ENCODE measurements at regions not wholly inside any gene's neighbourhood (a gene's known extent, or its start where the extent isn't known, plus 50 kb on each side); places are given as distances from the start of the nearest gene placed in this dataset.

DNA sequence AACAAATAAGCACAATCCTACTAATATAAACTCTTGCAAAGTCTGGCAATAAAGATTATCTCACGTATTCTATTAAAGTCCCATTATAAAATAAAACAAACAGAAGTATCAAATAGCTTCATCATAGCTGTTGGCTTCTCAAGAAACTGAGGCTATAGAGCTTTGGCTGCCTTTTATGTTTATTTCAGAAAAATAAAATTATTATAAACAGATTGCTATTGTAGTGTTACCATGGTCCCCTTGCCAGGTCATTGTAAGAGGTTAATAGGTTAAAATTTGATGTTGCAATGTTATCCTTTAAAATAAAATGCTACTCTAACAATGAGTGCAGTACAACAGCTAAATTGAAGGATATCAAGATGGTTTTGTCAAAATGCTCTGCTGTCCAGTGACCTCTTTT, 828.8 kb upstream of the SOX9 start:
- DNase-seq (ENCODE audit: low spot score in 2 of 2): no peak
- 60 to 67% methylated on average over 1 of the region's 1 CpG for WGBS, 2 donors
- TF ChIP-seq, protein P1, sequence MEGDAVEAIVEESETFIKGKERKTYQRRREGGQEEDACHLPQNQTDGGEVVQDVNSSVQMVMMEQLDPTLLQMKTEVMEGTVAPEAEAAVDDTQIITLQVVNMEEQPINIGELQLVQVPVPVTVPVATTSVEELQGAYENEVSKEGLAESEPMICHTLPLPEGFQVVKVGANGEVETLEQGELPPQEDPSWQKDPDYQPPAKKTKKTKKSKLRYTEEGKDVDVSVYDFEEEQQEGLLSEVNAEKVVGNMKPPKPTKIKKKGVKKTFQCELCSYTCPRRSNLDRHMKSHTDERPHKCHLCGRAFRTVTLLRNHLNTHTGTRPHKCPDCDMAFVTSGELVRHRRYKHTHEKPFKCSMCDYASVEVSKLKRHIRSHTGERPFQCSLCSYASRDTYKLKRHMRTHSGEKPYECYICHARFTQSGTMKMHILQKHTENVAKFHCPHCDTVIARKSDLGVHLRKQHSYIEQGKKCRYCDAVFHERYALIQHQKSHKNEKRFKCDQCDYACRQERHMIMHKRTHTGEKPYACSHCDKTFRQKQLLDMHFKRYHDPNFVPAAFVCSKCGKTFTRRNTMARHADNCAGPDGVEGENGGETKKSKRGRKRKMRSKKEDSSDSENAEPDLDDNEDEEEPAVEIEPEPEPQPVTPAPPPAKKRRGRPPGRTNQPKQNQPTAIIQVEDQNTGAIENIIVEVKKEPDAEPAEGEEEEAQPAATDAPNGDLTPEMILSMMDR (IDR thresholded peaks at IDR 0.05): no peak
- TF ChIP-seq POLR2A (IDR thresholded peaks at IDR 0.05): no peak
- intact Hi-C loops (cut with DNase I; ENCODE audit: low total_unique reads): no loop called here
- no peak overlapping the region for H3K4me3 ChIP-seq (ENCODE audit: low read depth, poor library complexity, severe bottlenecking)

DNA sequence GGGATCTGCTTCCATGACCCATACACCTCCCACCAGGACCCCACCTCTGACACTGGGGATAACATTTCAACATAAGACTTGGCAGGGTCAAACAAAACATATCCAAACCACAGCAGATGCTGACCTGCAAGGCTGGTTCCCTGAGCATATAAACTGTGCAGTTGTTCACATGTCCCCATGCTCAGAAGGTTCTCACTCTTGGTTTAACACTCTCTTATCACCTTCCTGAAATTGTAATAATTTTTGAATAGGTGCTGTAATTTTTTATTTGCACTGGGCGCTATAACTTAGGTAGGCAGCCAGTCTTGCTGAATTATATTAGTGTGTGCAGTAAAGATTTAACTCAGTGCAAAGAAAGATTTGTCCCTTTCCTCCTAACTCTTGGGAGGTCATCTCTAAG, 824.8 kb upstream of the SOX9 start:
- 86 to 95% methylated on average over 1 of the region's 1 CpG for WGBS, 2 donors
- no peak for DNase-seq (ENCODE audit: low spot score in 2 of 2)
- TF ChIP-seq POLR2A (IDR thresholded peaks at IDR 0.05): no peak
- TF ChIP-seq, protein P1 (IDR thresholded peaks at IDR 0.05): no peak
- intact Hi-C loops (cut with DNase I; ENCODE audit: low total_unique reads): no loop called here
- no peak overlapping the region for H3K4me3 ChIP-seq (ENCODE audit: low read depth, poor library complexity, severe bottlenecking)

DNA sequence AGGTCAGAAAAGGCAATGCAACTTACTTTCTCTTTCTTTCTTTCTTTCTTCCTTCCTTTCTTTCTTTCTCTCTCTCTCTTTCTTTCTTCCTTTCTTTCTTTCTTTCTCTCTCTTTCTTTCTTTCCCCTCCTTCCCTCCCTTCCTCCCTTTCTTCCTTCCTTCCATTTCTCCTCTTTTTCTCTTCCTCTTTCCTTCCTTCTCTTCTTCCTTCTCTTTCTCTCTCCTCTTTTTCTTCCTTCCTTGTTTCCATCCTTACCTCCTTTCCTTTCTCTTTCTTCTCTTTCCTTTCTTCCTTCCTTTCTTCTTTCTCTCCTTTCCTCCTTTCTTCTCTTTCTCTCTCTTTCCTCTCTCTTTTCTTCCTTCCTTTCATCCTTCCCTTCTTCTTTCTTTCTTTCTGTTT, 819.8 kb upstream of the SOX9 start:
- intact Hi-C loops (cut with DNase I; ENCODE audit: low total_unique reads): no loop called here
- TF ChIP-seq POLR2A (IDR thresholded peaks at IDR 0.05): no peak
- TF ChIP-seq, protein P1 (IDR thresholded peaks at IDR 0.05): no peak
- no peak for DNase-seq (ENCODE audit: low spot score in 2 of 2)
- H3K4me3 ChIP-seq (ENCODE audit: low read depth, poor library complexity, severe bottlenecking): no peak overlapping the region

DNA sequence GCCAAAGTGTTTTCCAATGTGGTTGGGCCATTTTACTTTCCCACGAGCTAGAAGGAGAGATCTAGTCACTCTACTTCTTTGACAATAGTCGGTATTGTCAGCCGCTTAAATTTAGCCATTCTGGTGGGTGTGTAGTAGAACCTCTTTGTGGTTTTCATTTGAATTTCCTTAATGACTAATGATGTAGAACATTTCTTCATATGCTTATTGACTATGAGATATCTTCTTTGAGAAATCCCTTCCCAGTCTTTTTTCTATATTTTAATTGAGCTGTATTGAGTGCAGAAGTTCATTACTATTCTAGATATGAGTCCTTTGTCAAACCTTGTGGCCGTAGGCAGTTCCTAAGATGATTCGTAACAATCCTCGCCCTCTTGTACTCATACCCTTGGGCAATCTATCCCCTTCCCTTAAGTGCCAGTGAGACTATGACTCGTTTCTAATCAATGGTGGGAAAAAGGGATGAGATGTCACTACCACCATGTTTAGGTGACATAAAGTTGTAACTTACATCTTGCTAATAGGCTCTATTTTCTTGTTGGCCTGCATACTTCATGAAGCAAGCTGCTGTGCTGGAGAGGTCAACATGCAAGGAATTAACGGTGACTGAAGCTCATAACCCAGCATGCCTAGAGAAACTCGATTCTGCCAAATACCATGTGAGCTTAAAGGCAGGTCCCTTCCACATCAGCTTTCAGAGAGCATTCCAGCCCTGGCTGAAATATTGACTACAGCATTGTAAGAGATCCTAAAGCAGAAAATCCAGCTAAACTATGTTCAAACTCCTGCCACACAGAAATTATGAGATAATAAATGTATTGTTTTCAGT, 817.9 kb upstream of the SOX9 start:
- H3K4me3 ChIP-seq (ENCODE audit: low read depth, poor library complexity, severe bottlenecking): no peak overlapping the region
- no peak for DNase-seq (ENCODE audit: low spot score in 2 of 2)
- no peak for TF ChIP-seq POLR2A (IDR thresholded peaks at IDR 0.05)
- TF ChIP-seq, protein P1 (IDR thresholded peaks at IDR 0.05): no peak
- intact Hi-C loops (cut with DNase I; ENCODE audit: low total_unique reads): no loop called here
- WGBS, 2 donors: 69 to 77% methylated on average over 9 of the region's 9 CpGs

DNA sequence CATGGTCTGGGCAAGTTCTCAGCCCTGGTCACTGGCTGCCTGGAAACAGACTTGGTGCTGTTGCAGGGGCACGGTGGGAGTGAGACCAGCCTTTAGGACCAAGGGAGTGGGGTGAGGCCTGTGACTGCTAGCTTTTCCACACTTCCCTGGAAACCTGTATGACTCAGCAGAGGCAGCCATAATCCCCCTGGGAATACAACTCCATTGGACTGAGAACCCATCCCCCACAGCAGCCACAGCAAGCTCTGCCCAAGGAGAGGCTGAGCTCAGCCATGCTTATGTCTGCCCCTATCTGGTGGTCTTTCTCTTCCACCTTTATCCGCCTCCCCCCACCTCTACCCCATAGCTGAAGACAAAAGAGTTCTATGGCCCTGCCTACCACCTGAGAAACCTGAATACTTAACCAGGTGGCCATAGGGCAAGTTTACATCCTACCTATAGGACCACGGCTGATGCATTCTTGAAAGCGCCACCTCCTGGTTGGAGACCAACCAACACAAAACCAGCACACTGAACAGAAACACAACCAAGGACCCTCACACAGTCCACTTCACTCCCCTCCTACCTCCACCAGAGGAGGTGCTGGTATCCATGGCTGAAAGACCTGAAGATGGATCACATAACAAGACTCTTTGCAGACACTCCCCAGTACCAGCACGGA, 816.2 kb upstream of the SOX9 start:
- no peak overlapping the region for H3K4me3 ChIP-seq (ENCODE audit: low read depth, poor library complexity, severe bottlenecking)
- intact Hi-C loops (cut with DNase I; ENCODE audit: low total_unique reads): no loop called here
- no peak for TF ChIP-seq POLR2A (IDR thresholded peaks at IDR 0.05)
- TF ChIP-seq, protein P1 (IDR thresholded peaks at IDR 0.05): no peak
- 88 to 95% methylated on average over 5 of the region's 5 CpGs for WGBS, 2 donors
- DNase-seq (ENCODE audit: low spot score in 2 of 2): no peak
